GM23248 (cell line): ENCODE measurements at regions not wholly inside any gene's neighbourhood (a gene's known extent, or its start where the extent isn't known, plus 50 kb on each side); places are given as distances from the start of the nearest gene placed in this dataset.

Experiments
- EZH2 ChIP-seq: fragments of 200-600 bp; sonication (generic); IDR thresholded peaks from 2 replicates; pipeline ENCODE4 v1.6.1; 2018; ENCODE audit warnings: antibody characterized with exemption, mild to moderate bottlenecking; ENCODE audit not compliant: insufficient read depth, poor library complexity, severe bottlenecking
- EZH2phosphoT487 ChIP-seq: fragments of 200-600 bp; sonication (generic); IDR thresholded peaks from 2 replicates; pipeline ENCODE4 v1.6.1; 2018; ENCODE audit warnings: antibody characterized with exemption, moderate library complexity, mild to moderate bottlenecking, low read depth; ENCODE audit not compliant: insufficient read depth

DNA sequence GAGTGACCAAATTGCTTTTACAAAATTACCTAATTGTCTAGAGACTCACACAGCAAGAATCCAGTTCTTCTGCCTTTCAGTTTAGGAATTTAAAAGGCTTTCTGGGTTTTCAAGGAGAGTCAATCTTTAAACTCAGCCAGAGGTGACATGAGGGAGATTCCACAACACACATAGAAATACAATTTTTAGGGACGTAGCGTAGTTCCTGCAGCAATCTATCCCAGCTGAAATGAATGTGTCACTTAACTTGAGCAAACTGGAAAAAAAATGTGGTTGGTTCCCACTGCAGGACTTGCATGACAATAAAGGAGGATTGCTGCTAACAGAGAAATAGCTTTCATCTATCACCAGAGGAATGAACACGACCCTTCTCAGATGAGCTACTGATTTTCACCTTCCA, 269.7 kb downstream of the OTOL1 start:
- TF ChIP-seq EZH2 = no peak
- TF ChIP-seq EZH2phosphoT487 = no peak
